Suprapubic skin (tissue), 3 donors: ENCODE measurements at regions not wholly inside any gene's neighbourhood (a gene's known extent, or its start where the extent isn't known, plus 50 kb on each side); places are given as distances from the start of the nearest gene placed in this dataset.

Experiments used
- EP300 ChIP-seq: sonication (generic); formaldehyde crosslinking; IDR thresholded peaks from one replicate; pipeline ENCODE4 v1.6.1; 2017; ENCODE audit warnings: antibody characterized with exemption
- POLR2A ChIP-seq, 2 donors: fragments of 450-650 bp; IDR thresholded peaks; one replicate each; pipeline ENCODE4 v1.6.1; 2017; ENCODE audit warnings: antibody characterized with exemption in 2 of 2, mild to moderate bottlenecking in 2 of 2, moderate library complexity in 2 of 2
- TF ChIP-seq, protein P1 (sequence below), 2 donors: fragments of 200-600 bp in 1 of 2; fragments of 450-650 bp in 1 of 2; sonication (generic) in 1 of 2; IDR thresholded peaks; one replicate each; pipeline ENCODE4 v1.5.1; 2016 to 2019; ENCODE audit warnings: antibody characterized with exemption in 2 of 2, mild to moderate bottlenecking in 1 of 2, moderate library complexity in 1 of 2

DNA sequence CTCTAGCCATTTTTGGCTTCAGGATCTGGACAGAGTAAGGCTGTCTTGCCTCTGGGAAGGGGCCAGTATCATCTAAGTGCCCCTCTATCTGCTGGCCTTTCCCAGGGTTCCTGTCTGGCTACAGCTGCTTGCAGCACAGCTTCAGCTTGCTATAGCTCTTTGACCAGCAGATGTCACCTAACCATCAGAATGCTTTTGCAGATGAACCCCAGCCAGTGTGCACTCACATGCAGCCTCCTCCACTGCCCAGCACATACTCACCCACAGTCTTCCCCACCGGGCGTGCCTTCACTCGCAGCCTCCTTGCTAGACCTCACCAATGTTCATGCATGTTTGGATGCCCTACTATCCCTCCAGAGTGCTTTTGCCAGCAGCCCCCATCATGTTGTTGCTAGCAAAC lies 769.0 kb downstream of the BRINP3 start:
- TF ChIP-seq, protein P1, sequence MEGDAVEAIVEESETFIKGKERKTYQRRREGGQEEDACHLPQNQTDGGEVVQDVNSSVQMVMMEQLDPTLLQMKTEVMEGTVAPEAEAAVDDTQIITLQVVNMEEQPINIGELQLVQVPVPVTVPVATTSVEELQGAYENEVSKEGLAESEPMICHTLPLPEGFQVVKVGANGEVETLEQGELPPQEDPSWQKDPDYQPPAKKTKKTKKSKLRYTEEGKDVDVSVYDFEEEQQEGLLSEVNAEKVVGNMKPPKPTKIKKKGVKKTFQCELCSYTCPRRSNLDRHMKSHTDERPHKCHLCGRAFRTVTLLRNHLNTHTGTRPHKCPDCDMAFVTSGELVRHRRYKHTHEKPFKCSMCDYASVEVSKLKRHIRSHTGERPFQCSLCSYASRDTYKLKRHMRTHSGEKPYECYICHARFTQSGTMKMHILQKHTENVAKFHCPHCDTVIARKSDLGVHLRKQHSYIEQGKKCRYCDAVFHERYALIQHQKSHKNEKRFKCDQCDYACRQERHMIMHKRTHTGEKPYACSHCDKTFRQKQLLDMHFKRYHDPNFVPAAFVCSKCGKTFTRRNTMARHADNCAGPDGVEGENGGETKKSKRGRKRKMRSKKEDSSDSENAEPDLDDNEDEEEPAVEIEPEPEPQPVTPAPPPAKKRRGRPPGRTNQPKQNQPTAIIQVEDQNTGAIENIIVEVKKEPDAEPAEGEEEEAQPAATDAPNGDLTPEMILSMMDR (IDR thresholded peaks at IDR 0.05), result no peak
- TF ChIP-seq POLR2A (IDR thresholded peaks at IDR 0.05) (no peak), EP300 (no peak)
